Smooth muscle cell (in vitro differentiated cells): ENCODE measurements at regions not wholly inside any gene's neighbourhood (a gene's known extent, or its start where the extent isn't known, plus 50 kb on each side); places are given as distances from the start of the nearest gene placed in this dataset.

Source experiments
- DNase-seq: peaks from one replicate; lab custom pipeline; 2025; ENCODE audit not compliant: unreplicated experiment; lab: John Stamatoyannopoulos, UW
- H2AFZ ChIP-seq: fragments of 200-600 bp; sonication (generic); 2 replicates; pipeline ENCODE4 v1.6.0; 2016; ENCODE audit warnings: antibody characterized with exemption, low read depth, mild to moderate bottlenecking
- H3F3A ChIP-seq: fragments of 200-600 bp; sonication (generic); 2 replicates; pipeline ENCODE4 v1.6.0; 2017; ENCODE audit warnings: antibody characterized with exemption, low read depth
- H3K27ac ChIP-seq: fragments of 200-600 bp; sonication (generic); 2 replicates; pipeline ENCODE4 v1.5.1; 2016; ENCODE audit warnings: low read depth, mild to moderate bottlenecking
- H3K27me3 ChIP-seq: fragments of 200-600 bp; sonication (generic); 2 replicates; pipeline ENCODE4 v1.6.1; 2016; ENCODE audit warnings: low read depth, mild to moderate bottlenecking
- H3K36me3 ChIP-seq: fragments of 200-600 bp; sonication (generic); 2 replicates; pipeline ENCODE4 v1.5.1; 2016; ENCODE audit warnings: low read depth
- H3K4me1 ChIP-seq: fragments of 200-600 bp; sonication (generic); 2 replicates; pipeline ENCODE4 v1.5.1; 2016; ENCODE audit warnings: low read depth
- H3K4me2 ChIP-seq: fragments of 200-600 bp; sonication (generic); 2 replicates; pipeline ENCODE4 v1.6.0; 2016; ENCODE audit warnings: mild to moderate bottlenecking
- H3K4me3 ChIP-seq: fragments of 200-600 bp; sonication (generic); 2 replicates; pipeline ENCODE4 v1.5.1; 2016; ENCODE audit warnings: mild to moderate bottlenecking
- H3K79me2 ChIP-seq: fragments of 200-600 bp; sonication (generic); 2 replicates; pipeline ENCODE4 v1.6.0; 2016; ENCODE audit warnings: low read depth, mild to moderate bottlenecking
- H3K9ac ChIP-seq: fragments of 200-600 bp; sonication (generic); 2 replicates; pipeline ENCODE4 v1.6.0; 2016; ENCODE audit warnings: low read depth
- H3K9me3 ChIP-seq: fragments of 200-600 bp; sonication (generic); replicated peaks from 2 replicates; pipeline ENCODE4 v1.5.1; 2016; ENCODE audit warnings: low read depth
- H4K20me1 ChIP-seq: fragments of 200-600 bp; sonication (generic); 2 replicates; pipeline ENCODE4 v1.6.0; 2016; ENCODE audit warnings: low read depth
- CTCF ChIP-seq: fragments of 200-600 bp; sonication (generic); IDR thresholded peaks from 2 replicates; pipeline ENCODE4 v1.5.1; 2017; ENCODE audit warnings: borderline replicate concordance, mild to moderate bottlenecking, antibody characterized with exemption; ENCODE audit not compliant: insufficient read depth, poor library complexity, severe bottlenecking
- WGBS: methylation state at CpG from one replicate; pipeline ENCODE4 v1.1.7; 2016; ENCODE audit warnings: low lambda C conversion rate; 5-methylcytosine and 5-hydroxymethylcytosine counted together

- WGBS = 45% methylated on average over 1 of the region's 1 CpG
- DNase-seq = no peak
- Histone ChIP-seq H3K4me2 (no peak overlapping the region), H3K36me3 (no peaks in the 10 kb centered on the region), H3F3A (no peaks in the 10 kb centered on the region), H3K9ac (no peak overlapping the region), H3K9me3 (no peaks in the 10 kb centered on the region), H3K27me3 (no peaks in the 10 kb centered on the region), H3K27ac (no peak overlapping the region), H4K20me1 (no peaks in the 10 kb centered on the region), H3K4me3 (no peak overlapping the region), H2AFZ (no peak overlapping the region), H3K79me2 (no peaks in the 10 kb centered on the region), H3K4me1 (no peaks in the 10 kb centered on the region)
- TF ChIP-seq CTCF = no peak
Measured at GRCh38 chr12:42769455-42769854, 179.9 kb upstream of the PRICKLE1 start.

DNA sequence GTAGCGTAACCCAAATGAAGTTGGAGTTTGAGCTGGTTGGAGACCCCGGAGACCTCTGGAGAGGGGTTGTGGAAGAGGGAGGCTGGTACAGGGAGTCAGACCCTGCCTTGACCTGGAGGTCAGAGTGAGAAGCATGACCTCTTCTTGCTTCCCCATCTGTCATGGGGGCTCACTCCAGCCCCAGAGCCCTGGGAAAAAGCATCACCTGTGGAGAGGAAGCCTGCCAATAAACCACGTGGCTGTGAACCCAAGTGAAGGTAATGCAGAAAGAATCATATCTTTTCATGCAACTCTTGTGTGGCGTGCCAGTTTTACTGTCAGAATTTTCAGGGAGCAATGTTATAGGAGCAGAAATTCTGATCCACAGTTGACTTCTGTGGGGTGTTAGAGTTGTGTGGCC is 178.5 kb upstream of the PRICKLE1 start:
- Histone ChIP-seq H3K4me3 (no peak overlapping the region), H3K27ac (no peak overlapping the region), H3K4me2 (no peak overlapping the region), H4K20me1 (no peaks in the 10 kb centered on the region), H3F3A (no peaks in the 10 kb centered on the region), H3K36me3 (no peaks in the 10 kb centered on the region), H3K9ac (no peak overlapping the region), H3K79me2 (no peaks in the 10 kb centered on the region), H3K9me3 (no peaks in the 10 kb centered on the region), H3K4me1 (no peaks in the 10 kb centered on the region), H3K27me3 (no peaks in the 10 kb centered on the region), H2AFZ (no peak overlapping the region)
- DNase-seq = no peak
- 99% methylated on average over 4 of the region's 4 CpGs for WGBS
- no peak for TF ChIP-seq CTCF

- no peaks in the 10 kb centered on the region for H3K27me3 ChIP-seq
- TF ChIP-seq CTCF = no peak
- H3K4me1 ChIP-seq = no peaks in the 10 kb centered on the region
- no peaks in the 10 kb centered on the region for H4K20me1 ChIP-seq
- H3K4me3 ChIP-seq = no peak overlapping the region
- WGBS = 94% methylated on average over 7 of the region's 7 CpGs
- no peak overlapping the region for H3K27ac ChIP-seq
- H3K9ac ChIP-seq = no peak overlapping the region
- no peaks in the 10 kb centered on the region for H3K9me3 ChIP-seq
- no peaks in the 10 kb centered on the region for H3K79me2 ChIP-seq
- H3K36me3 ChIP-seq = no peaks in the 10 kb centered on the region
- no peak overlapping the region for H3K4me2 ChIP-seq
- no peak for DNase-seq
- H2AFZ ChIP-seq = no peak overlapping the region
- no peaks in the 10 kb centered on the region for H3F3A ChIP-seq
Measured at GRCh38 chr12:42767326-42767954, 177.9 kb upstream of the PRICKLE1 start.

- Histone ChIP-seq H4K20me1 (no peaks in the 10 kb centered on the region), H3K27ac (no peak overlapping the region), H3K9ac (no peak overlapping the region), H3K4me1 (no peaks in the 10 kb centered on the region), H2AFZ (no peak overlapping the region), H3F3A (no peaks in the 10 kb centered on the region), H3K27me3 (no peaks in the 10 kb centered on the region), H3K36me3 (no peaks in the 10 kb centered on the region), H3K4me3 (no peak overlapping the region), H3K9me3 (no peaks in the 10 kb centered on the region), H3K79me2 (no peaks in the 10 kb centered on the region), H3K4me2 (no peak overlapping the region)
- no peak for TF ChIP-seq CTCF
- WGBS = 87% methylated on average over 4 of the region's 4 CpGs
- no peak for DNase-seq
Measured at GRCh38 chr12:42766754-42767153, 177.2 kb upstream of the PRICKLE1 start.
